NAMALWA (cell line): ENCODE measurements at regions not wholly inside any gene's neighbourhood (a gene's known extent, or its start where the extent isn't known, plus 50 kb on each side); places are given as distances from the start of the nearest gene placed in this dataset.
"Not testable (repeated sequence)": the region's sequence is repeated elsewhere in the genome, so short reads cannot be mapped to it uniquely, and the experiment has no call there.

Source experiments
- DNase-seq: peaks from one replicate; pipeline ENCODE4 v3.0.0-alpha.2; 2015; ENCODE audit warnings: low spot score

DNA sequence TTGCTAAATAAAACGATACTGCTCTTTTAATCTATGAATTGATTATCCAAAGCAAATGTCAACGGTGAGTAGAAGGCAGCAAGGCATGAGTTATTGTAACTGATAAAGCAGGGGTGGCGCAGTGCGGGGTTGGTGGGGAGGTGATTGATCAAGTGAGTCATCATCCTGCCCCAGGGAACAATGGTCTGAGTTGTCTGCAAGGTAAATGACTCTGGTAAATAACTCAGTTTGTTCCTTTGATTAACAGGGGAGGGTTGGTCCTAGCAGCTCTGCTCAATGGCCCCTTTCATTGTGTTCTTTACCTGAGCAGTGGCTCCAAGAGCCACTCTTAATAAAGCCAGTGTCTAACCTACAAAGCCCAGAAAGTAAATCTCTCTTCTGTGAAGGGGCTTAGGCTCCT is 91.8 kb downstream of the QRSL1 start:
- not testable (repeated sequence) for DNase-seq
